WTC11 (cell line): ENCODE measurements at regions not wholly inside any gene's neighbourhood (a gene's known extent, or its start where the extent isn't known, plus 50 kb on each side); places are given as distances from the start of the nearest gene placed in this dataset.

ENCODE experiments used
- CBFB ChIP-seq: sonication (generic); formaldehyde crosslinking; IDR thresholded peaks from 2 replicates; pipeline ENCODE4 v1.8.1; 2022; ENCODE audit warnings: mild to moderate bottlenecking, low read depth, missing genetic modification reagents
- HMGXB4 ChIP-seq: sonication (generic); formaldehyde crosslinking; IDR thresholded peaks from 2 replicates; pipeline ENCODE4 v1.8.1; 2023; ENCODE audit warnings: mild to moderate bottlenecking, moderate library complexity, missing genetic modification reagents
- MAX ChIP-seq: sonication (generic); formaldehyde crosslinking; IDR thresholded peaks from 2 replicates; pipeline ENCODE4 v1.8.0; 2022; ENCODE audit warnings: mild to moderate bottlenecking, missing genetic modification reagents
- PREB ChIP-seq: sonication (generic); formaldehyde crosslinking; IDR thresholded peaks from 2 replicates; pipeline ENCODE4 v1.8.1; 2022; ENCODE audit warnings: mild to moderate bottlenecking, missing genetic modification reagents, moderate library complexity, borderline replicate concordance

GRCh38 chr2:2672249-2672648 lies 341.2 kb upstream of the MYT1L start:
- TF ChIP-seq CBFB (CRISPR knock-in tag) (no peak), PREB (no peak), MAX (no peak), HMGXB4 (CRISPR knock-in tag) (no peak)
